ENCODE measurements at regions not wholly inside any gene's neighbourhood (a gene's known extent, or its start where the extent isn't known, plus 50 kb on each side); places are given as distances from the start of the nearest gene placed in this dataset.

DNA sequence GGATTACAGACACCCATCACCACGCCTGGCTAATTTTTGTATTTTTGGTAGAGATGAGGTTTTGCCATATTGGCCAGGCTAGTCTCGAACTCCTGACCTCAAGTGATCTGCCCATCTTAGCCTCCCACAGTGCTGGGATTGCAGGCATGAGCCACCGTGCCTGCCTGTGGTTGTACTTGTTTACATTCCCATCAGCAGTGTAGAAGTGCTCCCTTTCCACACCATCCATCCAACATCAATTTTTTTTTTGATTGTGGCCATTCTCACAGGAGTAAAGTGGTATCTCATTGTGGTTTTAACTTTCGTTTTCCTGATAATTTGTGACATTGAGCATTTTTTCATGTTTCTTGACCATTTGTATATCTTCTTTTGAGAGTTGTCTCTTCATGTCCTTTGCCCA, 1019.4 kb upstream of the SLC10A2 start:
- TF ChIP-seq, protein P1, sequence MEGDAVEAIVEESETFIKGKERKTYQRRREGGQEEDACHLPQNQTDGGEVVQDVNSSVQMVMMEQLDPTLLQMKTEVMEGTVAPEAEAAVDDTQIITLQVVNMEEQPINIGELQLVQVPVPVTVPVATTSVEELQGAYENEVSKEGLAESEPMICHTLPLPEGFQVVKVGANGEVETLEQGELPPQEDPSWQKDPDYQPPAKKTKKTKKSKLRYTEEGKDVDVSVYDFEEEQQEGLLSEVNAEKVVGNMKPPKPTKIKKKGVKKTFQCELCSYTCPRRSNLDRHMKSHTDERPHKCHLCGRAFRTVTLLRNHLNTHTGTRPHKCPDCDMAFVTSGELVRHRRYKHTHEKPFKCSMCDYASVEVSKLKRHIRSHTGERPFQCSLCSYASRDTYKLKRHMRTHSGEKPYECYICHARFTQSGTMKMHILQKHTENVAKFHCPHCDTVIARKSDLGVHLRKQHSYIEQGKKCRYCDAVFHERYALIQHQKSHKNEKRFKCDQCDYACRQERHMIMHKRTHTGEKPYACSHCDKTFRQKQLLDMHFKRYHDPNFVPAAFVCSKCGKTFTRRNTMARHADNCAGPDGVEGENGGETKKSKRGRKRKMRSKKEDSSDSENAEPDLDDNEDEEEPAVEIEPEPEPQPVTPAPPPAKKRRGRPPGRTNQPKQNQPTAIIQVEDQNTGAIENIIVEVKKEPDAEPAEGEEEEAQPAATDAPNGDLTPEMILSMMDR (IDR thresholded peaks at IDR 0.05) = no peak
- TF ChIP-seq POLR2A (IDR thresholded peaks at IDR 0.05; ENCODE audit: low read depth) = no peak

Data from esophagus muscularis mucosa (tissue), 3 donors.